Prostate gland (tissue), 2 donors: ENCODE measurements at regions not wholly inside any gene's neighbourhood (a gene's known extent, or its start where the extent isn't known, plus 50 kb on each side); places are given as distances from the start of the nearest gene placed in this dataset.

Experiments
- POLR2A ChIP-seq: fragments of 450-650 bp; IDR thresholded peaks from one replicate; pipeline ENCODE4 v1.6.1; 2016; ENCODE audit warnings: antibody characterized with exemption, mild to moderate bottlenecking
- TF ChIP-seq, protein P1 (sequence below), 4 experiments: fragments of 200-600 bp in 2 of 4; fragments of 450-650 bp in 2 of 4; sonication (generic) in 2 of 4; IDR thresholded peaks; 1 replicate in 3 of 4; 2 replicates in 1 of 4; pipeline ENCODE4 v1.5.1; 2016 to 2019; ENCODE audit warnings: antibody characterized with exemption in 4 of 4, mild to moderate bottlenecking in 2 of 4, moderate library complexity in 2 of 4

DNA sequence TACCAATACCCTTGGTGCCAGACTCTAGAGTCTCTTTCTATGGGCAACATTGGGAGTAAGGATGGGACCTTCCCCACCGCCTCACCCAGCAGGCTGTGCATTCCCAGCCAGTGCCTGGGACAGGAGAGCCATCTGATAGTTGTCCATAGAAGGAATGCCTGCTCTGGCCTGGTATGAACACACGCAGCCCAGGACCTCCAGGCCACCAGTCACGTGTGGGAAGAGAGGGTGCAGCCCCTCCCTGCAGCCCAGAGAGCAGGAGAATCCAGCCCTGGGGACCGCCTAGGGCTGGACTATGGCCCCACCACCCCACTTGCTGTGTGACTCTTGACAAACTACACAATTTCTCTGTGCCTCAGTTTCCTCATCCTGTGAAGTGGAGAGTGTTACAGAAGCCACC is 52.5 kb upstream of the ID2 start:
- TF ChIP-seq, protein P1, sequence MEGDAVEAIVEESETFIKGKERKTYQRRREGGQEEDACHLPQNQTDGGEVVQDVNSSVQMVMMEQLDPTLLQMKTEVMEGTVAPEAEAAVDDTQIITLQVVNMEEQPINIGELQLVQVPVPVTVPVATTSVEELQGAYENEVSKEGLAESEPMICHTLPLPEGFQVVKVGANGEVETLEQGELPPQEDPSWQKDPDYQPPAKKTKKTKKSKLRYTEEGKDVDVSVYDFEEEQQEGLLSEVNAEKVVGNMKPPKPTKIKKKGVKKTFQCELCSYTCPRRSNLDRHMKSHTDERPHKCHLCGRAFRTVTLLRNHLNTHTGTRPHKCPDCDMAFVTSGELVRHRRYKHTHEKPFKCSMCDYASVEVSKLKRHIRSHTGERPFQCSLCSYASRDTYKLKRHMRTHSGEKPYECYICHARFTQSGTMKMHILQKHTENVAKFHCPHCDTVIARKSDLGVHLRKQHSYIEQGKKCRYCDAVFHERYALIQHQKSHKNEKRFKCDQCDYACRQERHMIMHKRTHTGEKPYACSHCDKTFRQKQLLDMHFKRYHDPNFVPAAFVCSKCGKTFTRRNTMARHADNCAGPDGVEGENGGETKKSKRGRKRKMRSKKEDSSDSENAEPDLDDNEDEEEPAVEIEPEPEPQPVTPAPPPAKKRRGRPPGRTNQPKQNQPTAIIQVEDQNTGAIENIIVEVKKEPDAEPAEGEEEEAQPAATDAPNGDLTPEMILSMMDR (IDR thresholded peaks at IDR 0.05): no peak
- TF ChIP-seq POLR2A: no peak
